Rectal smooth muscle tissue (tissue), 1 donor: ENCODE measurements at regions not wholly inside any gene's neighbourhood (a gene's known extent, or its start where the extent isn't known, plus 50 kb on each side); places are given as distances from the start of the nearest gene placed in this dataset.
"Not testable (repeated sequence)": the region's sequence is repeated elsewhere in the genome, so short reads cannot be mapped to it uniquely, and the experiment has no call there.

Source experiments
- H3K27ac ChIP-seq: one replicate; pipeline ENCODE4 v1.7.0; 2013; ENCODE audit warnings: low read depth, low read length, inconsistent platforms
- H3K27me3 ChIP-seq: one replicate; pipeline ENCODE4 v1.7.0; 2013; ENCODE audit warnings: low read length; ENCODE audit not compliant: control insufficient read depth, insufficient read depth
- H3K36me3 ChIP-seq: one replicate; pipeline ENCODE4 v1.7.0; 2013; ENCODE audit warnings: low read length; ENCODE audit not compliant: control insufficient read depth, insufficient read depth
- H3K4me1 ChIP-seq: one replicate; pipeline ENCODE4 v1.7.0; 2013; ENCODE audit warnings: low read length; ENCODE audit not compliant: control insufficient read depth, insufficient read depth
- H3K4me3 ChIP-seq: one replicate; pipeline ENCODE4 v1.7.0; 2013; ENCODE audit warnings: low read length
- H3K9ac ChIP-seq: one replicate; pipeline ENCODE4 v1.7.0; 2013; ENCODE audit warnings: low read length

DNA sequence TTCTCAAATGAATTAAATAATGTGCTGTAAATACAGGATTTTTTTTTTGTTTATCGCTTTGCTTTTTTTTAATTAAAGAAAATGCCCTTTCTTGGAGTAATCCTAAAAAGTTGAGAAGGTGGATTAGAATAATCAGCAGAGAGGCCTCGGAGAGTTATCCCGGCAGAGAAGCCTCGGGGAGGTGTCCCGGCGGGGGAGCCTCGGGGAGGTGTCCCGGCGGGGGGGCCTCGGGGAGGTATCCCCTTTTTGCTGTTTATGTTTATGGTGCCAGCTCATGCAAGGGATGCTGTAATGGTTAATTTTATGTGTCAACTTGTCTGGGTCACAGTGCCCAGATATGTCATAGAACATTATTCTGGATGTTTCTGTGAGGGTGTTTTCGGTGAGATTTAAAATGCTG is 263.0 kb upstream of the TRIB2 start:
- no peaks in the 10 kb centered on the region for H3K36me3 ChIP-seq
- no peak overlapping the region for H3K4me3 ChIP-seq
- no peak overlapping the region for H3K27ac ChIP-seq
- H3K27me3 ChIP-seq, result no peaks in the 10 kb centered on the region
- no peak overlapping the region for H3K9ac ChIP-seq
- H3K4me1 ChIP-seq, result peaks cover 3% of the 10 kb centered on the region

DNA sequence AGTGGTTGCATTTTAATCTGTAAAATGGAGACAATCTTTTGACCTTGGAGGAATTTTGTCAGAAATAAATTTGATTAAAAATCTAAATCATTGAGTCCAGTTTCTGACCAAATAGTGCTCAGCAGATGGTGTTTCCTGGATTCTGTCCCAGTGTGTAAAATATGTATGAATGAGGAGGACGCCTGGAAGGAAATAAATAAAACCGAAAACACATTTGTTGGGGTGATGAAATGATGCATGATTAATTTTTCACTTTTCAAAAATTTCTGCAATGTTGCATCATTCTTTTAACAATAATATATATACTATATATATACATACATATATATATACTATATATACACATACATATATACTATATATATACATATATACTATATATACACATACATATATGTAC is 261.1 kb upstream of the TRIB2 start:
- peaks cover 3% of the 10 kb centered on the region for H3K4me1 ChIP-seq
- H3K9ac ChIP-seq, result no peak overlapping the region
- H3K36me3 ChIP-seq, result no peaks in the 10 kb centered on the region
- no peaks in the 10 kb centered on the region for H3K27me3 ChIP-seq
- no peak overlapping the region for H3K4me3 ChIP-seq
- H3K27ac ChIP-seq, result no peak overlapping the region

DNA sequence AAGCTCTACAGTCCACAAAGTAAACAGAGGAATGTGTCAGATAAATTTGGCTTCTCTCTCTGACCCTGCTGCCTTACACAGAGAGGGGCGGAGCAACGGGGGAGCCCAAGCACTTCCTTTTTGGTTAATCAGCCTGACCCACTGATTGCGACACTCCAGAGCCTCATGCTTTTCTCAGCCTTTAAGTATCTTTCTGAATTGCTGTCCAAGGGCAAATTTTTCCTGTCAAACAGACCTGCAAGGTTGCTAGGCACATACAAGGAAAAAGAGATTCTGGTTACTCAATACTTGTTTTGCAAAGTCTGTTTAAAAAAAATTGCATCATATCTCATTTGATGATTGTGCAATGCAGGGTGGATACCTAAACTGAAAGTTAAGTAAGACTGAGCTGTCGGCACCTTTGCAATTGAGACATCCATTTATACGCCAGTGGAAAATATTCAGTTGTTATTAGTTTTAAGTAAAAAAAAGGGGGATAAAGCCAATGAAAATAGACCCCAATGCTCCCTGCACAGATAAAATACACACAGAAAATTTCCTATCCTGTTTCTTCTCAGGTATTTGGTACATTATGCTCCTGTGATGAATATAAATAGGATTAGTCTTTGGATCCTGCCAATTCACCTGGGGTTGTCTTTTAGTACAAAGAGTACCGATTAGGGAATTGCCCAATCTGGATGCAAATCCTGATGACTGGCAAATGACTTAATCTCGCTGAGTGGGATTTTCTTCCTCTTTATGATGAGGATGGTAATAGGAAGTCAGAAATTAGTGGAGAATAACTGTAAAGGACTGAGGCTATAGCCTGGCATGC is 260.2 kb upstream of the TRIB2 start:
- Histone ChIP-seq H3K9ac (no peak overlapping the region), H3K4me1 (peaks cover 3% of the 10 kb centered on the region), H3K36me3 (no peaks in the 10 kb centered on the region), H3K27me3 (no peaks in the 10 kb centered on the region), H3K4me3 (peak overlapping the region; percentile 10), H3K27ac (no peak overlapping the region)

DNA sequence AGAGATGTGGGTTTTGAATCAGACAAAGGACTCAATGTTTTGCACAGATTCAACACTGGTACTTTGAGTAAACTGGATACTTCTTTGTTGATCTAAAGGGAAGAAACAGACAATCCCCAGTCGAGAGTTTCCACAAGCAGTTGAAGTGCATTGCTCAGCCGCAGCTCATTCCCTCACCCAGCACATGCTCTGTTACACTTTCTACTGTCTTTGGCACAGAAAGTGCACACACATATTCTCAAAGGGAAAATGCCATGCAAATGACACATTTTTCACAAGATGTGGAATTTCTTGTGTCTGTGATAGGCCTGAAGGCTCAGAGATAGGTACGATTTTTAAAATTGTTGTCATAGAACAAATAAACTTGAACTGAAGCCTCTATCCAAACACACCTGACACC is 258.9 kb upstream of the TRIB2 start:
- H3K27ac ChIP-seq, result no peak overlapping the region

DNA sequence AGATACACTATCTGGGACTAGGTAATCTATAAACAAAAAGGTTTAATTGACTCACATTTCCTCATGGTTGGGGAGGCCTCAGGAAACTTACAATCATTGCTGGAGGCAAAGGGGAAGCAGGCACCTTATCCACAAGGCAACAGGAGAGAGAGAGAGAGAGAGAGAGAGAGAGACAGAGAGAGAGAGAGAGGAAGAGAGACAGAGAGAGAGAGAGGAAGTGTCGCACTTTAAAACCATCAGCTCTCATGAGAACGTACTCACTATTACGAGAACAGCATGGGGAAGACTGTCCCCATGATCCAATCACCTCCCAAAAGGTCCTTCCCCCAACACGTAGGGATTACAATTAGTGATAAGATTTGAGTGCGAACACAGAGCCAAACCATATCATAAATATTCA is 253.5 kb upstream of the TRIB2 start:
- H3K27ac ChIP-seq, result no peak overlapping the region
- H3K9ac ChIP-seq, result no peak overlapping the region
- no peaks in the 10 kb centered on the region for H3K4me1 ChIP-seq
- H3K27me3 ChIP-seq, result no peaks in the 10 kb centered on the region
- no peak overlapping the region for H3K4me3 ChIP-seq
- H3K36me3 ChIP-seq, result no peaks in the 10 kb centered on the region

More for the DNA sequence above, 258.9 kb upstream of the TRIB2 start:
- Histone ChIP-seq H3K9ac (no peak overlapping the region), H3K4me3 (no peak overlapping the region), H3K36me3 (no peaks in the 10 kb centered on the region), H3K4me1 (peaks cover 3% of the 10 kb centered on the region), H3K27me3 (no peaks in the 10 kb centered on the region)

DNA sequence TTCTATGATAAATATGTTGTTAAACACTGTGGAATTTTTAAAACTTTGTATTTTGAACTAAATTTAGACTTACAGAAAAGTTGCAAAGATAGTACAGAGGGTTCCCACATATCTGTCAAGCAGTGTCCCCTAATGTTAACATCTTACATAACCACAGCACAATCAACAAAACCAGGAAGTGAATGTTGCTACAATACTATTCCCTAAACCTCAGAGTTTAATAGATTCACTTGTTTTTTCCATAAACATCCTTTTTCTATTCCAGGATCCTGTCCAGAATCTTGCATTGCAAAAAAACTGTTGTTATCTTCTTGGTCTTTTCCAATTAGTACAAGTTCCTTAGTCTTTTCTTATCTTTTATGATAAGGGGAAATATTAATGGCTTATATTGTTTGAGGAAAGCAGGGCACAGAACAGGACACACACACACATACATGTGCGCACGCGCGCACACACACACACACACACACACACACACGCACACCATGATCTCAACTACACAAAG is 251.1 kb upstream of the TRIB2 start:
- Histone ChIP-seq H3K36me3 (no peaks in the 10 kb centered on the region), H3K9ac (no peak overlapping the region), H3K4me1 (peaks cover 3% of the 10 kb centered on the region), H3K27ac (no peak overlapping the region), H3K4me3 (no peak overlapping the region), H3K27me3 (no peaks in the 10 kb centered on the region)

DNA sequence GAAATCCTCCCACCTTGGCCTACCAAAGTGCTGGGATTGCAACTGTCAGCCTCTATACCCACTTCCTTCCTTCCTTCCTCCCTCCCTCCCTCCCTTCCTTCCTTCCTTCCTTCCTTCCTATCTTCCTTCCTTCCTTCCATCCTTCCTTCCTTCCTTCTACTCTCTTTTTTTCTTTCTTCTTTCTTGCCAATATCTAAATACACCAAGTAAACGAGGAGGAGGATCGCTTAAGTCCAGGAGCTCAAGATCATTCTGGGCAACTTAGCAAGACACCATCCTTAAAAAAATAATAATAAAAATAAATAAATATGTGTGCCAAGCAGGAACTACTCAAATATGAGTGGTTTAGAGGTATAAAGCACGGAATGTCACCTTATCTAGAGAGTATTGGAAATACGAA is 249.4 kb upstream of the TRIB2 start:
- Histone ChIP-seq H3K4me3 (no peak overlapping the region), H3K36me3 (no peaks in the 10 kb centered on the region), H3K9ac (no peak overlapping the region), H3K27ac (no peak overlapping the region), H3K27me3 (no peaks in the 10 kb centered on the region), H3K4me1 (peaks cover 3% of the 10 kb centered on the region)

DNA sequence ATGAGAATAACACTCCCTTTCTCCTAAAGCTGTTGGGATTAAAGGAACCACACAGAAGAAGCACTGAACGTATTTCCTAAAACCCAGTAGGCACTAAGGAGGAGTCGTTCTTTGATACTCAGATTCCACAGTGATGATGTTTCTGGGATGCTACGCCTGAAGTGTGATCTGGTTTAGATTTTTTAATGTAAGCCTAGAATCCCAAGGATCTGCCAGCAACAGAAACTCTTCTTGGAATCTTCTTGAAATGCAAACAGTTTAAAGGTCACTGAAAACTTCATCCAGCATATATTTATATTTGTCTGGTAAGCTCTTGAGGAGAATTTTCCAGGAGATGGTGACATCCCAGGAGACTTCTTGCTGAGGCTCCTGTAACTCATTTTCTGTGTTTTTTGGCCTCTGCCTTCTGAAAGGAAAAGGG is 247.6 kb upstream of the TRIB2 start:
- Histone ChIP-seq H3K4me1 (peaks cover 3% of the 10 kb centered on the region), H3K27ac (peak overlapping the region; percentile 50), H3K36me3 (no peaks in the 10 kb centered on the region), H3K4me3 (no peak overlapping the region), H3K9ac (no peak overlapping the region), H3K27me3 (no peaks in the 10 kb centered on the region)

DNA sequence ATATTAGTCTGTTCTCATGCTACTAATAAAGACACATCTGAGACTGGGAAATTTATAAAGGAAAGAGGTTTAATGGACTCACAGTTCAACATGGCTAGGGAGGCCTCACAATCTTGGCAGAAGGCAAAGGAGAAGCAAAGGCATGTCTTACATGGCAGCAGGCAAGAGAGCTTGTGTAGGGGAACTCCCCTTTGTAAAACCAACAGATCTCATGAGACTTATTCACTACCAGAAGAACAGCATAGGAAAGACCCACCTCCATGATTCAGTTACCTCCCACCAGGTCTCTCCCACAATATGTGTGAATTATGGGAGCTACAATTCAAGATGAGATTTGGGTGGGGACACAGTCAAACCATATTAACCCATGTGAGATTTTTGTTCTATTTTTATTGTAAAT is 244.5 kb upstream of the TRIB2 start:
- H3K27ac ChIP-seq, H3K9ac ChIP-seq, H3K4me3 ChIP-seq, H3K36me3 ChIP-seq, H3K4me1 ChIP-seq, H3K27me3 ChIP-seq: not testable (repeated sequence)

DNA sequence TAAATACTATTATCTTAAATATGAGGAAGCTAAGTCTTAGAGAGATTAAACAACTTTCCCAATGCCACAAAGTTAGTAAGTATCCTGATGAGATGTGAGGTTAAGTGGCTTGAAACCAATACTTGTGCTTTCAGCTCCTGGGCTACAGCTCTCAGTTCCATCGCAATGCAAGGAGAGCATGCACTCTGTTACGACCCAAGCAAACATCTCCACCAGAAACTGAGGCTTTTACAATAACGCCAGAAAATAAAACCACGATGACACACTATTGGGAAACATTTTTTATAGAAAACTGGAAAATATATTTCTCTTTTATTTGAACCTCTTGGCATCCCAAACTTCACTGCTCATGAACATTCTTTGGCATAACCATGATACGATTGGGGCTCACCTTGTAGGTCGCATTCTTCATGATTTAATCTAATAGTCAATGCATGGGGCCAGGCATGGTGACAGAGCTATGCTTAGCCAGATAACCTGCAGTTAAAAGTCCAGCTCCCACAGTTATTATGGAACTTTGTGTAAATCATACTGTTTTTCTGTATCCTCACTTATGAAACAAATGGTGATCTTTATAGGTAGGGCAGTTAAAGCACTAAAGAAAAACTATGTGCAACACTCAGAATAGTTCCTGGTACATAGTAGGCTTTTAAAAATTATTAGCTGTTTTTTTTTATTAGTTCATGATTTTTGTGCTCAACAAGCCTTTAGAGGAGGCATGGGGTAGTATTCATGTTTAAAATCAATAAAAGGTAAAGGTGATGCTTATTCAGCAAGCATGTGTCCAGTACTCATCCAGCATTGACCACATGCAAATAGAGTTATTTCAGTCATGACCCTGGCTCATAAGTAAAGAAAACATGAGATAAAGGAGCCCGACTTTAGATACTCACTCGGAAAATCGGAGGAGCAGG is 238.3 kb upstream of the TRIB2 start:
- H3K4me3 ChIP-seq, result no peak overlapping the region
- H3K9ac ChIP-seq, result no peak overlapping the region
- no peaks in the 10 kb centered on the region for H3K4me1 ChIP-seq
- H3K27me3 ChIP-seq, result no peaks in the 10 kb centered on the region
- H3K36me3 ChIP-seq, result no peaks in the 10 kb centered on the region
- H3K27ac ChIP-seq, result no peak overlapping the region

DNA sequence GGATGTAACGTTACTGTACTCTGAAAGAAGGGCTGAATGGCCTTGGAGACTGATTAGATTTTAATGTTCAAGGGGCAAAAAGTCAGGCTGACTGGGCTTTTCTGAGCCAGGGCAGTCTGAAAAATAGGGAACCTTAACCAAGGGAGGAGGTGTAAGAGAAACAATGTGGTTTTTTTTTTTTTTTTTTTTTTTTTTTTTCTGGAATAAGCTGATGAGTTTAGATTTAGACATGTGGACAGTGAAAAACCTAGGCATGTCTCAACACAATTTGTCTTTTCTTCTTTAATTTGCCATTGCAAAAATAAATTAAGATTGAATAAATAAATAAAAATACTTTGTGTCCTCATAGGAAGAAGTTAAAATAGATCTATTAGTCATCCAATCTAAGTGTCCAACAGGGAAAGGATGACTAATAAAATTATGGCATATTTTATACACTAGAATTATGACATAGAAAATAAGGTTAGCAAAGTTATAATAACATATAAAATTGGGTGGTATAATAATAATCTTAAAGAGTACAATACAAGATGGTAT is 237.6 kb upstream of the TRIB2 start:
- no peak overlapping the region for H3K4me3 ChIP-seq
- no peak overlapping the region for H3K27ac ChIP-seq
- H3K36me3 ChIP-seq, result no peaks in the 10 kb centered on the region

DNA sequence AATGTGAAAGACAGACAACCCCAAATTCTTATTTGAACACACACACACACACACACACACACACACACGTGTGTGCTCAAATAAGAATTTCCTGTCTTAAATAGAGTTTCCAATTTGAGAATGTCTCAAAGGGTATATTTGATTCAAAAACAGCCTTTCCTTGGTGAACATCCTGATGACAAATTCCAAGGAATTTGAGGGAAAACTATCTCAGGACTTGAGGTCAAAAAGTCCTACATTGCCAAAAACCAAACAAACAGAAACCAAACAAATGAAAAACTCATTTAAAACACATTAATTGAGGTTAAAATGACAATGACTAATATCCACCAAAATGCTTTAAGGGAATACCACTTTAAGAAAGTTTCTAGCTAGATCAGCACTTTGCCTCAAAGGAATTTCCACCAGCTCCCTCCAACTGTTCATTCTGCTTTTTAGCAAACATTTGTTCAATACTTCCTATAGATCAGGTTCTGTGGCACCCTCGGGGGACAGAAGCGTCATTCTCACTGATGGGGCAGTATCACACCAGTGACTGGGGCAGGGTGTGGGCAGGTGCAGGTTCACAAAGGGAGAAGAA is 232.1 kb upstream of the TRIB2 start:
- no peaks in the 10 kb centered on the region for H3K36me3 ChIP-seq
- no peaks in the 10 kb centered on the region for H3K27me3 ChIP-seq
- no peak overlapping the region for H3K4me3 ChIP-seq
- H3K4me1 ChIP-seq, result peaks cover 4% of the 10 kb centered on the region
- H3K27ac ChIP-seq, result no peak overlapping the region
- no peak overlapping the region for H3K9ac ChIP-seq

More for the DNA sequence above, 237.6 kb upstream of the TRIB2 start:
- Histone ChIP-seq H3K4me1 (no peaks in the 10 kb centered on the region), H3K9ac (no peak overlapping the region), H3K27me3 (no peaks in the 10 kb centered on the region)
